GM12873 (cell line): ENCODE measurements at regions not wholly inside any gene's neighbourhood (a gene's known extent, or its start where the extent isn't known, plus 50 kb on each side); places are given as distances from the start of the nearest gene placed in this dataset.

Experiments
- TF ChIP-seq, protein P1 (sequence below): IDR thresholded peaks from 2 replicates; pipeline ENCODE4 v1.5.1; 2012; ENCODE audit warnings: low read depth, mild to moderate bottlenecking, moderate library complexity, low read length, control low read depth; ENCODE audit not compliant: insufficient read depth; ENCODE audit errors: missing control alignments

- TF ChIP-seq, protein P1, sequence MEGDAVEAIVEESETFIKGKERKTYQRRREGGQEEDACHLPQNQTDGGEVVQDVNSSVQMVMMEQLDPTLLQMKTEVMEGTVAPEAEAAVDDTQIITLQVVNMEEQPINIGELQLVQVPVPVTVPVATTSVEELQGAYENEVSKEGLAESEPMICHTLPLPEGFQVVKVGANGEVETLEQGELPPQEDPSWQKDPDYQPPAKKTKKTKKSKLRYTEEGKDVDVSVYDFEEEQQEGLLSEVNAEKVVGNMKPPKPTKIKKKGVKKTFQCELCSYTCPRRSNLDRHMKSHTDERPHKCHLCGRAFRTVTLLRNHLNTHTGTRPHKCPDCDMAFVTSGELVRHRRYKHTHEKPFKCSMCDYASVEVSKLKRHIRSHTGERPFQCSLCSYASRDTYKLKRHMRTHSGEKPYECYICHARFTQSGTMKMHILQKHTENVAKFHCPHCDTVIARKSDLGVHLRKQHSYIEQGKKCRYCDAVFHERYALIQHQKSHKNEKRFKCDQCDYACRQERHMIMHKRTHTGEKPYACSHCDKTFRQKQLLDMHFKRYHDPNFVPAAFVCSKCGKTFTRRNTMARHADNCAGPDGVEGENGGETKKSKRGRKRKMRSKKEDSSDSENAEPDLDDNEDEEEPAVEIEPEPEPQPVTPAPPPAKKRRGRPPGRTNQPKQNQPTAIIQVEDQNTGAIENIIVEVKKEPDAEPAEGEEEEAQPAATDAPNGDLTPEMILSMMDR = no peak
Observed at GRCh38 chr2:18172607-18173006, 294.1 kb downstream of the KCNS3 start.

- TF ChIP-seq, protein P1 = no peak
Observed at GRCh38 chr2:18171191-18172139, 293.0 kb downstream of the KCNS3 start.

- TF ChIP-seq, protein P1 = no peak
Observed at GRCh38 chr2:18170642-18171041, 292.2 kb downstream of the KCNS3 start.

- TF ChIP-seq, protein P1 = no peak
Observed at GRCh38 chr2:18169893-18170175, 291.4 kb downstream of the KCNS3 start.

GRCh38 chr2:18169121-18169892 is 290.8 kb downstream of the KCNS3 start:
- TF ChIP-seq, protein P1 = no peak

DNA sequence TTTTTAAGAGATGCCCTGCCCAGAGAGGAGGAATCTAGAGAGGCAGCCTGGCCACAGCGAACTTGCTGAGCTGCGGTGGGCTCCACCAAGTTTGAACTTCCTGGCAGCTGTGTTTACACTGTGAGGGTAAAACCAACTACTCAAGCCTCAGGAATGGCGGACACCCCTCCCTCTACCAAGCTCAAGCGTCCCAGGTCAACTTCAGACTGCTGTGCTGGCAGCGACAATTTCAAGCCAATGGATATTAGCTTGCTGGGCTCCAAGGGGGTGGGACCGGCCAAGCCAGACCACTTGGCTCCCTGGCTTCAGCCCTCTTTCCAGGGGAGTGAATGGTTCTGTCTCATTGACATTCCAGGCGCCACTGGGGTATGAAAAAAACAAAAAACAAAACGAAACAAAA is 289.4 kb downstream of the KCNS3 start:
- TF ChIP-seq, protein P1 = no peak

DNA sequence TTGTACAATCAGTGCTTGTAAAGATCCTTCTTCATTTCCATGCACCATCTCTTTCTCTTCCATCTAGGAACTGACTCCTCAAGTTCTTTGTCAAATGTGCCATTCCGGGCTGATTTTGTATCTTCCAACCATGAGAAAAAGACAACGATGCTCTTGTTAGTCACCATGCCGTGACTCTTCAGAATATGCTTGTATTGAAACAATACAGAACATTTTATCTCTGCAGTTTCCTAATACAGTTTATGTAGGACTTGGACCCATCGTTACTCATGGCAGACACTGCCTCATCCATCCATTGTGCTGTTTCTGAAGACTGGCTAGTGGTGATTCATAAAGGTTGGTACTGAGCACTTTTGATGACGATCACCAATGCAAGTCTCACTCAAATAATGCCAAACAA is 283.2 kb downstream of the KCNS3 start:
- TF ChIP-seq, protein P1 = no peak
